ENCODE measurements at regions not wholly inside any gene's neighbourhood (a gene's known extent, or its start where the extent isn't known, plus 50 kb on each side); places are given as distances from the start of the nearest gene placed in this dataset.
"Not testable (repeated sequence)": the region's sequence is repeated elsewhere in the genome, so short reads cannot be mapped to it uniquely, and the experiment has no call there.

DNA sequence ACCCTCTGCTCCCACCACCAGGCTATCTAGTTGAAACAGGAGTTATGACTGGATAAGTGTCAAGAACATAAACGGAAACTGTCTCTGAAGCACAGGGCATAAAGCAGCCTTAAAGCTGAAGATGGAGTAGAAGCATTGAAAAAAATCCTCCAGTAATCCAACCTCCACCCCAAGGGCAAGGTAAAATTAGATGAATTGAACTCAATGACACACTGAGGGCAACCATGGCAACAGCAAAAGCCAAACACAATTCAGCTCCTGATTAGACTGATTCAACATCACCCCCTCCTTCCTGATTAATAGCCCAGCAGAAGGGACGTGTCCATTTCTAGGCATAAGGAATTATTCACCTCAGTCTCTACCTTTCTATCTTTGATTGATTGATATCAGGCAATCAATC, 183.2 kb upstream of the MAP3K1 start:
- Histone ChIP-seq H2BK12ac (ENCODE audit: low read length) (no peak overlapping the region), H2AK5ac (ENCODE audit: low read length) (no peak overlapping the region), H3K4me2 (ENCODE audit: low read length) (no peak overlapping the region), H3K27ac (ENCODE audit: low read depth, low read length) (no peak overlapping the region), H3K4ac (ENCODE audit: low read depth, low read length) (no peak overlapping the region), H3K4me3 (ENCODE audit: low read depth, low read length) (no peak overlapping the region), H3K9ac (ENCODE audit: low read length) (no peak overlapping the region), H3K14ac (ENCODE audit: low read length) (no peak overlapping the region), H3K36me3 (ENCODE audit: control insufficient read depth in 1 of 2, insufficient read depth in 2 of 2, low read length in 2 of 2) (peaks cover 2 to 3% of the 10 kb centered on the region in 2 experiments), H3K27me3 (ENCODE audit: insufficient read depth, low read length) (no peaks in the 10 kb centered on the region), H3K18ac (ENCODE audit: low read length) (no peak overlapping the region), H4K12ac (ENCODE audit: low read depth, low read length) (no peak overlapping the region), H2BK120ac (ENCODE audit: insufficient read depth, low read length, poor library complexity) (no peak overlapping the region), H3K23ac (ENCODE audit: low read length) (no peak overlapping the region), H4K8ac (ENCODE audit: low read depth, low read length) (no peak overlapping the region), H2AFZ (ENCODE audit: insufficient read depth, low read length, poor library complexity) (no peak overlapping the region), H3K4me1 (ENCODE audit: control insufficient read depth in 1 of 2, insufficient read depth in 2 of 2, low read length in 2 of 2) (peaks cover 3 to 10% of the 10 kb centered on the region in 2 experiments), H3K9me3 (ENCODE audit: insufficient read depth, low read depth, low read length) (peaks cover 5% of the 10 kb centered on the region), H2BK5ac (ENCODE audit: low read depth, low read length, poor library complexity) (no peak overlapping the region), H4K91ac (ENCODE audit: low read depth, low read length) (no peak overlapping the region), H3K79me2 (ENCODE audit: control insufficient read depth, insufficient read depth, low read length, poor library complexity) (no peaks in the 10 kb centered on the region), H3K79me1 (ENCODE audit: low read length) (peaks cover 2% of the 10 kb centered on the region)
- WGBS (ENCODE audit: extremely low coverage, insufficient coverage, insufficient read length): no CpG with 5 or more reads among the region's 2 CpGs
- no peak for DNase-seq

DNA sequence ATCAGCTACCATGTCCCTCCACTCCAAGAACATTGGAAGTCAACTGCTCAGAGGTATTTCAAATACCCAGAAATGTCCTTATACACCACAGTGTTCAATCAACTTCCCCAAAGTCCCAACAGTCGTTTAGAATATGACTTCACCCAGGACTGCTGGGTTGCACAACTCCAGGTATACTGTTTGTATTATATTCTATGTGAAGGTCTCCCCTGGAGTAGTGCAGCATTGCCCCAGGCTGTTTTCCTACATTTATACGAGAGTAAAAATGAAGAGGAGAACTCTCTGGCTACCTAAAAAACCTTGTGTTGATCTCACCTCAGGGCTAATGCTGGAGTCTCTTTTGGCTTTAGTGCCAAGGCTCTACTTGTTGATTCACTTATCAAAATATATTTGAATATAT, 183.6 kb upstream of the MAP3K1 start:
- H3K23ac ChIP-seq (ENCODE audit: low read length): no peak overlapping the region
- H3K9ac ChIP-seq (ENCODE audit: low read length): no peak overlapping the region
- no peak overlapping the region for H3K18ac ChIP-seq (ENCODE audit: low read length)
- H3K27me3 ChIP-seq (ENCODE audit: insufficient read depth, low read length): no peaks in the 10 kb centered on the region
- H3K4me3 ChIP-seq (ENCODE audit: low read depth, low read length): no peak overlapping the region
- no peak overlapping the region for H4K8ac ChIP-seq (ENCODE audit: low read depth, low read length)
- peaks cover 3 to 7% of the 10 kb centered on the region in 2 experiments for H3K4me1 ChIP-seq (ENCODE audit: control insufficient read depth in 1 of 2, insufficient read depth in 2 of 2, low read length in 2 of 2)
- H2BK12ac ChIP-seq (ENCODE audit: low read length): no peak overlapping the region
- H4K91ac ChIP-seq (ENCODE audit: low read depth, low read length): no peak overlapping the region
- H3K79me1 ChIP-seq (ENCODE audit: low read length): peaks cover 2% of the 10 kb centered on the region
- no peaks in the 10 kb centered on the region for H3K79me2 ChIP-seq (ENCODE audit: control insufficient read depth, insufficient read depth, low read length, poor library complexity)
- H2AFZ ChIP-seq (ENCODE audit: insufficient read depth, low read length, poor library complexity): no peak overlapping the region
- H3K4me2 ChIP-seq (ENCODE audit: low read length): no peak overlapping the region
- peaks cover 2 to 3% of the 10 kb centered on the region in 2 experiments for H3K36me3 ChIP-seq (ENCODE audit: control insufficient read depth in 1 of 2, insufficient read depth in 2 of 2, low read length in 2 of 2)
- no peak overlapping the region for H2BK120ac ChIP-seq (ENCODE audit: insufficient read depth, low read length, poor library complexity)
- no peak overlapping the region for H3K4ac ChIP-seq (ENCODE audit: low read depth, low read length)
- H3K9me3 ChIP-seq (ENCODE audit: insufficient read depth, low read depth, low read length): peaks cover 5% of the 10 kb centered on the region
- DNase-seq: no peak
- H3K14ac ChIP-seq (ENCODE audit: low read length): no peak overlapping the region
- H4K12ac ChIP-seq (ENCODE audit: low read depth, low read length): no peak overlapping the region
- no peak overlapping the region for H2AK5ac ChIP-seq (ENCODE audit: low read length)
- WGBS (ENCODE audit: extremely low coverage, insufficient coverage, insufficient read length): no CpG with 5 or more reads among the region's 2 CpGs
- H3K27ac ChIP-seq (ENCODE audit: low read depth, low read length): no peak overlapping the region
- H2BK5ac ChIP-seq (ENCODE audit: low read depth, low read length, poor library complexity): no peak overlapping the region

DNA sequence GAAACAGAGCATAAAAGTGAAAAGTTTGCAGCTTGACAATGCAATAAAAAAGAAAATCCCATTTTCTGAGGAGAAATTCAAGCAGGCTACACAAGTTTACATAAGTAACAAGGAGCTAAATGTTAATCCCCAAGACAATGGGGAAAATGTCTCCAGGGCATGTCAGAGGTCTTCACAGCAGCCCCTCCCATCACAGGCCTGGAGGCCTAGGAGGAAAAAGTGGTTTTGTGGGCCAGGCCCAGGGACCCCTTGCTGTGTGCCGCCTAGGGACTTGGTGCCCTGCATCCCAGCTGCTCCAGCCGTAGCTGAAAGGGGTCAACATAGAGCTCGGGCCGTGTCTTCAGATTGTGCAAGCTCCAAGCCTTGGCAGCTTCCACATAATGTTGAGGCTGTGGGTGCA, 186.7 kb upstream of the MAP3K1 start:
- not testable (repeated sequence) for H2BK120ac ChIP-seq (ENCODE audit: insufficient read depth, low read length, poor library complexity)

DNA sequence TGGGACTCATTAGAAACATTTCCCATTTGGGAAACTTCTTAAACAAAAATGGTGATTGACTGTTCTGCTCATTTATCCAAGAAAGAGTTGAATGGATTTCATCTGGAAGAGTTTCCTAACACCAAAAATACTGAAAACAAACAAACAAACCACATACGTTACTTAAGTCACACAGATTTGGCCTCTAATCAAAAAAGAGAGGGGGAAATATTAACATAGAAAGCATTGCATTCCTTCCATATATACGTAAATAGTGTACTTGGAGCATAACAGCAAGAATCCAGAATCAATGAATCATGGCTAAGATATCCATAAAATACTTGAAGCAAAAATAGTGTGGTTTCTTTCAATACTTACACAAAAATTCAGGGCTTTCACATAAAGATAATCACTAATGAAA, 189.8 kb upstream of the MAP3K1 start:
- no peak overlapping the region for H2BK120ac ChIP-seq (ENCODE audit: insufficient read depth, low read length, poor library complexity)
- no peak overlapping the region for H4K91ac ChIP-seq (ENCODE audit: low read depth, low read length)
- no peak overlapping the region for H3K14ac ChIP-seq (ENCODE audit: low read length)
- no peak overlapping the region for H3K27ac ChIP-seq (ENCODE audit: low read depth, low read length)
- H3K36me3 ChIP-seq (ENCODE audit: control insufficient read depth in 1 of 2, insufficient read depth in 2 of 2, low read length in 2 of 2): peaks cover 2 to 3% of the 10 kb centered on the region in 2 experiments
- no peak overlapping the region for H3K4me2 ChIP-seq (ENCODE audit: low read length)
- no peak overlapping the region for H3K23ac ChIP-seq (ENCODE audit: low read length)
- H3K79me1 ChIP-seq (ENCODE audit: low read length): no peaks in the 10 kb centered on the region
- no peaks in the 10 kb centered on the region for H3K4me1 ChIP-seq (ENCODE audit: control insufficient read depth in 1 of 2, insufficient read depth in 2 of 2, low read length in 2 of 2)
- no CpG with 5 or more reads among the region's 2 CpGs for WGBS (ENCODE audit: extremely low coverage, insufficient coverage, insufficient read length)
- H3K4me3 ChIP-seq (ENCODE audit: low read depth, low read length): no peak overlapping the region
- no peak overlapping the region for H3K4ac ChIP-seq (ENCODE audit: low read depth, low read length)
- H2AK5ac ChIP-seq (ENCODE audit: low read length): no peak overlapping the region
- no peaks in the 10 kb centered on the region for H3K79me2 ChIP-seq (ENCODE audit: control insufficient read depth, insufficient read depth, low read length, poor library complexity)
- H3K9ac ChIP-seq (ENCODE audit: low read length): no peak overlapping the region
- H3K18ac ChIP-seq (ENCODE audit: low read length): no peak overlapping the region
- no peak overlapping the region for H4K12ac ChIP-seq (ENCODE audit: low read depth, low read length)
- no peak overlapping the region for H2AFZ ChIP-seq (ENCODE audit: insufficient read depth, low read length, poor library complexity)
- H2BK5ac ChIP-seq (ENCODE audit: low read depth, low read length, poor library complexity): no peak overlapping the region
- no peak overlapping the region for H2BK12ac ChIP-seq (ENCODE audit: low read length)
- H4K8ac ChIP-seq (ENCODE audit: low read depth, low read length): no peak overlapping the region
- H3K9me3 ChIP-seq (ENCODE audit: insufficient read depth, low read depth, low read length): peaks cover 5% of the 10 kb centered on the region
- DNase-seq: peak in 1 of 2 donors; percentile 76
- H3K27me3 ChIP-seq (ENCODE audit: insufficient read depth, low read length): no peaks in the 10 kb centered on the region

More for the DNA sequence above, 186.7 kb upstream of the MAP3K1 start:
- H4K91ac ChIP-seq (ENCODE audit: low read depth, low read length); H4K8ac ChIP-seq (ENCODE audit: low read depth, low read length); DNase-seq; H3K36me3 ChIP-seq (ENCODE audit: control insufficient read depth in 1 of 2, insufficient read depth in 2 of 2, low read length in 2 of 2); H3K79me2 ChIP-seq (ENCODE audit: control insufficient read depth, insufficient read depth, low read length, poor library complexity); H3K9me3 ChIP-seq (ENCODE audit: insufficient read depth, low read depth, low read length); H3K27me3 ChIP-seq (ENCODE audit: insufficient read depth, low read length); H2AK5ac ChIP-seq (ENCODE audit: low read length); H3K9ac ChIP-seq (ENCODE audit: low read length); H3K4me3 ChIP-seq (ENCODE audit: low read depth, low read length); H3K14ac ChIP-seq (ENCODE audit: low read length); H3K27ac ChIP-seq (ENCODE audit: low read depth, low read length); H3K18ac ChIP-seq (ENCODE audit: low read length); H3K4ac ChIP-seq (ENCODE audit: low read depth, low read length); H2BK5ac ChIP-seq (ENCODE audit: low read depth, low read length, poor library complexity); H3K4me2 ChIP-seq (ENCODE audit: low read length); H2BK12ac ChIP-seq (ENCODE audit: low read length); H2AFZ ChIP-seq (ENCODE audit: insufficient read depth, low read length, poor library complexity); H3K79me1 ChIP-seq (ENCODE audit: low read length); H3K4me1 ChIP-seq (ENCODE audit: control insufficient read depth in 1 of 2, insufficient read depth in 2 of 2, low read length in 2 of 2); H4K12ac ChIP-seq (ENCODE audit: low read depth, low read length); H3K23ac ChIP-seq (ENCODE audit: low read length): not testable (repeated sequence)
- no CpG with 5 or more reads among the region's 4 CpGs for WGBS (ENCODE audit: extremely low coverage, insufficient coverage, insufficient read length)
